ENCODE measurements at regions not wholly inside any gene's neighbourhood (a gene's known extent, or its start where the extent isn't known, plus 50 kb on each side); places are given as distances from the start of the nearest gene placed in this dataset.

- no peak overlapping the region for H3K4me3 Mint-ChIP-seq (ENCODE audit: unreplicated experiment)
- TF ChIP-seq CTCF (IDR thresholded peaks at IDR 0.05; ENCODE audit: partially characterized antibody, unreplicated experiment), result no peak
- H3K36me3 Mint-ChIP-seq (ENCODE audit: unreplicated experiment), result no peaks in the 10 kb centered on the region
- no peaks in the 10 kb centered on the region for H3K4me1 Mint-ChIP-seq (ENCODE audit: low read depth, unreplicated experiment)
- H3K27ac Mint-ChIP-seq (ENCODE audit: unreplicated experiment), result no peak overlapping the region
- no peaks in the 10 kb centered on the region for H3K9me3 Mint-ChIP-seq (ENCODE audit: unreplicated experiment)
- no peak for DNase-seq
- H3K27me3 Mint-ChIP-seq (ENCODE audit: unreplicated experiment), result no peaks in the 10 kb centered on the region
These were observed 750.5 kb downstream of the CPS1 start for GRCh38 chr2:211306929-211307328.

All from glutamatergic neuron (in vitro differentiated cells).